ENCODE measurements at regions not wholly inside any gene's neighbourhood (a gene's known extent, or its start where the extent isn't known, plus 50 kb on each side); places are given as distances from the start of the nearest gene placed in this dataset.

GRCh38 chr18:7288544-7288943 is 57.7 kb downstream of the LRRC30 start:
- Mint-ChIP-seq H3K4me3 (ENCODE audit: unreplicated experiment) (no peak overlapping the region), H3K27me3 (ENCODE audit: unreplicated experiment) (no peaks in the 10 kb centered on the region), H3K27ac (ENCODE audit: unreplicated experiment) (no peak overlapping the region), H3K9me3 (ENCODE audit: unreplicated experiment) (no peaks in the 10 kb centered on the region), H3K36me3 (ENCODE audit: low read depth, unreplicated experiment) (no peaks in the 10 kb centered on the region), H3K4me1 (ENCODE audit: unreplicated experiment) (peaks cover 47% of the 10 kb centered on the region)
- TF ChIP-seq CTCF (IDR thresholded peaks at IDR 0.05; ENCODE audit: unreplicated experiment): no peak
- no peak for DNase-seq (ENCODE audit: low spot score)

- H3K36me3 Mint-ChIP-seq (ENCODE audit: low read depth, unreplicated experiment): peaks cover 6% of the 10 kb centered on the region
- H3K4me1 Mint-ChIP-seq (ENCODE audit: unreplicated experiment): peaks cover 47% of the 10 kb centered on the region
- no peak for DNase-seq (ENCODE audit: low spot score)
- H3K4me3 Mint-ChIP-seq (ENCODE audit: unreplicated experiment): no peak overlapping the region
- H3K9me3 Mint-ChIP-seq (ENCODE audit: unreplicated experiment): peaks cover 3% of the 10 kb centered on the region
- H3K27me3 Mint-ChIP-seq (ENCODE audit: unreplicated experiment): no peaks in the 10 kb centered on the region
- no peak for TF ChIP-seq CTCF (IDR thresholded peaks at IDR 0.05; ENCODE audit: unreplicated experiment)
- no peak overlapping the region for H3K27ac Mint-ChIP-seq (ENCODE audit: unreplicated experiment)
These were observed 59.2 kb downstream of the LRRC30 start for GRCh38 chr18:7290077-7290476.

DNA sequence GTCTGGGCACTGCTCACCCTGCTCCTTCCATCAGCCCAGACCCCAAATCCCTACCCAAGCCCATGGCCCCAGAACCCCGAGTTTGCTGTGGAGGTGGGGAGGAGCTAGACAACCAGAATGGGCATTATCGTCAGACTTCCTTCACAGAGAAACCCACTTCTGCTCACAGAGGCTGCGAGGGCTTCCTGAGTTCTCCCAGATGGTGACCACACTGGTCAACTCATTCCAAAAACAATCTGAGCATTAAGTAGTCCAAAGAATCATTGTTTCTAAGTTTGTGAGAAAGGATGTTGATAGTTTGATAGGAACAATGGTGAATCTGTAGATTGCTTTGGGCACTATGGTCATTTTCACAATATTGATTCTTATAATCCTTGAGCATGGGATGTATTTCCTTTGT is 60.2 kb downstream of the LRRC30 start:
- Mint-ChIP-seq H3K4me3 (ENCODE audit: unreplicated experiment) (peak overlapping the region; percentile 24), H3K36me3 (ENCODE audit: low read depth, unreplicated experiment) (peaks cover 7% of the 10 kb centered on the region), H3K4me1 (ENCODE audit: unreplicated experiment) (peaks cover 46% of the 10 kb centered on the region), H3K27ac (ENCODE audit: unreplicated experiment) (peak overlapping the region; percentile 15), H3K9me3 (ENCODE audit: unreplicated experiment) (peaks cover 3% of the 10 kb centered on the region), H3K27me3 (ENCODE audit: unreplicated experiment) (peaks cover 1% of the 10 kb centered on the region)
- no peak for TF ChIP-seq CTCF (IDR thresholded peaks at IDR 0.05; ENCODE audit: unreplicated experiment)
- DNase-seq (ENCODE audit: low spot score): no peak

- no peaks in the 10 kb centered on the region for H3K4me1 Mint-ChIP-seq (ENCODE audit: unreplicated experiment)
- no peak overlapping the region for H3K27ac Mint-ChIP-seq (ENCODE audit: unreplicated experiment)
- no peak for DNase-seq (ENCODE audit: low spot score)
- peaks cover 3% of the 10 kb centered on the region for H3K9me3 Mint-ChIP-seq (ENCODE audit: unreplicated experiment)
- TF ChIP-seq CTCF (IDR thresholded peaks at IDR 0.05; ENCODE audit: unreplicated experiment): no peak
- peaks cover 9% of the 10 kb centered on the region for H3K36me3 Mint-ChIP-seq (ENCODE audit: low read depth, unreplicated experiment)
- no peak overlapping the region for H3K4me3 Mint-ChIP-seq (ENCODE audit: unreplicated experiment)
- H3K27me3 Mint-ChIP-seq (ENCODE audit: unreplicated experiment): peaks cover 1% of the 10 kb centered on the region
These were observed 67.3 kb downstream of the LRRC30 start for GRCh38 chr18:7298149-7298548.

- Mint-ChIP-seq H3K27ac (ENCODE audit: unreplicated experiment) (no peak overlapping the region), H3K36me3 (ENCODE audit: low read depth, unreplicated experiment) (peaks cover 3% of the 10 kb centered on the region), H3K4me3 (ENCODE audit: unreplicated experiment) (no peak overlapping the region), H3K9me3 (ENCODE audit: unreplicated experiment) (no peaks in the 10 kb centered on the region), H3K4me1 (ENCODE audit: unreplicated experiment) (no peaks in the 10 kb centered on the region), H3K27me3 (ENCODE audit: unreplicated experiment) (no peaks in the 10 kb centered on the region)
- no peak for TF ChIP-seq CTCF (IDR thresholded peaks at IDR 0.05; ENCODE audit: unreplicated experiment)
- no peak for DNase-seq (ENCODE audit: low spot score)
These were observed 70.2 kb downstream of the LRRC30 start for GRCh38 chr18:7301094-7301493.

Measured in endothelial cell (in vitro differentiated cells).